Right kidney (tissue), 1 donor: ENCODE measurements at regions not wholly inside any gene's neighbourhood (a gene's known extent, or its start where the extent isn't known, plus 50 kb on each side); places are given as distances from the start of the nearest gene placed in this dataset.
"Not testable (repeated sequence)": the region's sequence is repeated elsewhere in the genome, so short reads cannot be mapped to it uniquely, and the experiment has no call there.

Experiments
- DNase-seq: peaks from one replicate; pipeline ENCODE4 v3.0.0-alpha.2; 2016

DNA sequence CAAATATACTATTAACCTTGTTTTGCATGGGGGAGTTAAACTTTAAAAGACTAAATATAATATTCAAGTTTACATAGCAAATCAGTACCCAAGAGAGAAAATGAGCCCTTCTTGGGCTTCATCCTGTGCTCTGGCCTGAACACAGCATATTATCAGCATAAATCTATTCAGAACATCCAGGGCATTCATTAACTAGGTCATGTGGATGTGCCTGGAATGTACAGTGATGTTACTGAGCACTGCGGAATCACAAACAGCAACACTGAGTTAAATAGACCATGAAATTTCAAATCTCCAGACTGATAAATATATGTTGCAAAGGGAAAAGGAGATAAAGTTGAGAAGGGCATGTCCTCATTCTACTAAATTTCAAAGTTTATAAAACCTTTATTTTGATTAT is 426.4 kb downstream of the AASDHPPT start:
- no peak for DNase-seq

- no peak for DNase-seq
Measured at GRCh38 chr11:106507645-106508306, 430.3 kb downstream of the AASDHPPT start.

GRCh38 chr11:106514706-106515105 is 437.2 kb downstream of the AASDHPPT start:
- DNase-seq: no peak

- no peak for DNase-seq
Measured at GRCh38 chr11:106517426-106517825, 440.0 kb downstream of the AASDHPPT start.

- no peak for DNase-seq
Measured at GRCh38 chr11:106520146-106520912, 442.9 kb downstream of the AASDHPPT start.

GRCh38 chr11:106520920-106521319 is 443.5 kb downstream of the AASDHPPT start:
- no peak for DNase-seq

GRCh38 chr11:106523171-106523570 is 445.7 kb downstream of the AASDHPPT start:
- no peak for DNase-seq

DNA sequence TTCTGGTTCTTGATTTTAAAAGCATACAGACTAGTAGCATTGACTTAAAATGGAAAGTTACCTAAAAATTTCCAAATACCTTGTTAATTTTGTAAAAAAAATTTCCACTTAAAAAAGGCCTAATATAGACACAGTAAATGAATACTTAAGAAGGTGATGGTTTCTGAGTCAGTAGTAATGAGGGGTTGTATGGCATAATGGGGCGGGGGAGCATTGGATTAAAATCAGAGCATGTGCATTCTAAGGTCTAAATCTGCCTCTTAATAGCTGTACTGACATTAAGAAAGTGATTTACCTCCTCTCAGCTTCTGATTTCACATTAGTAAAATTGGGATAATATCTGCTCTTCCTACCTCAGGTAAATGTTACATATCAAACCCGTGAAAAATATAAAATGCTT is 446.5 kb downstream of the AASDHPPT start:
- no peak for DNase-seq

DNA sequence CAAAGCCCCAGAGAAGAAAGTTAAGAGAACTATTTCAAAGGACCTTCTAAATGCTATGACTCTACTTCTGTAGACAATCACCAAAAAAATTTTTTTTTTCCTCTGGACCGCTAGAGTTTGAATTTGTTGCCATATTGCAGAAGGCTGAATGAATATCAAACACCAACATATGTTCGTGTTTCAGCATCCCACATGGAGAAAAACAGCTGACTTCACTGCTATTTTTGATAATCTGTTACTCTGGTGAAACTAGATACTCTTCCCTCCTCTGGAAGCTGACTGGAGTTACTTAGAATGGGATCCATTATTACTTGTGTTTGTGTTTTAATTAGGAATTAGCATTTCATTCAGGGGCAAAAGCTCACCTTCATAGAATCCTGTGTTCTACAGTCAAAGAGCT is 447.0 kb downstream of the AASDHPPT start:
- no peak for DNase-seq

GRCh38 chr11:106531648-106532047 is 454.2 kb downstream of the AASDHPPT start:
- not testable (repeated sequence) for DNase-seq

GRCh38 chr11:106533046-106533445 is 455.6 kb downstream of the AASDHPPT start:
- DNase-seq: no peak

DNA sequence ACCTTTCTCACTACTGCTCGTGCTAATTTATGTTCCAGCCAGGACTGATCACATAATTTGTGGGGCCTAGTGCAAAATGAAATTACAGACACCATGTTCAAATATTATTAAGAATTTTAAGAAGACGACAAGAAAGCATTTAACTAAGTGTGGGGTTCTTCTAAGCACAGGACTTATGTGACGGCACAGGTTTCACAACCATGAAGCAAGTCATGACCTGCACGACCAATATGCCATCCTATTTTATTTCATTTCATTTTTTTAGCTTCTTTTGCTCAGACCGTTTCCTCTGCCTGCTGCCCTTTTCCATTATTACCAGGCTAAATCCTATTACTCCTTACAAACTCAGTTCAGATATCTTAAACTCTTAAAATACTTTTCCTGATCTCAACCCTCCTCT is 462.5 kb downstream of the AASDHPPT start:
- DNase-seq: no peak

- no peak for DNase-seq
Measured at GRCh38 chr11:106548406-106548805, 469.9 kb downstream of the GUCY1A2 start.

GRCh38 chr11:106551744-106552673 is 466.3 kb downstream of the GUCY1A2 start:
- no peak for DNase-seq

GRCh38 chr11:106552694-106553203 is 465.5 kb downstream of the GUCY1A2 start:
- no peak for DNase-seq

GRCh38 chr11:106553304-106553703 is 465.0 kb downstream of the GUCY1A2 start:
- no peak for DNase-seq

DNA sequence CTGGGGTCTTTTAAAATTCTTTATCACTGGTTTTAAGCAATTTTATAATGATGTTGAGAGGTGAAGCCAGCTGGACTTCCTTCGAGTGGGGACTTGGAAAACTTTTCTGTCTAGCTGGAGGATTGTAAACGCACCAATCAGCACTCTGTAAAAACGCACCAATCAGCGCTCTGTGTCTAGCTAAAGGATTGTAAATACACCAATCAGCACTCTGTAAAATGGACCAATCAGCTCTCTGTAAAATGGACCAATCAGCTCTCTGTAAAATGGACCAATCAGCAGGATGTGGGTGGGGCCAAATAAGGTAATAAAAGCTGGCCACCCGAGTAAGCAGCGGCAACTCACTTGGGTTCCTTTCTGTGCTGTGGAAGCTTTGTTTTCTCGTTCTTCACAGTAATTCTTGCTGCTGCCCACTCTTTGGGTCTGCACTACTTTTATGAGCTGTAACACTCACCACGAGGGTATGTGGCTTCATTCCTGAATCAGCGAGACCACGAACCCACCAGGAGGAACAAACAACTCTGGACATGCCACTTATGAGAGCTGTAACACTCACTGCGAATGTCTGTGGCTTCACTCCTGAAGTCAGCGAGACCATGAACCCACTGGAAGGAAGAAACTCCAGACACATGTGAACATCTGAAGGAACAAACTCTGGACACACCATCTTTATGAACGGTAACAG is 462.6 kb downstream of the GUCY1A2 start:
- DNase-seq: not testable (repeated sequence)

GRCh38 chr11:106565326-106565725 is 452.9 kb downstream of the GUCY1A2 start:
- DNase-seq: no peak

GRCh38 chr11:106568632-106569031 is 449.6 kb downstream of the GUCY1A2 start:
- no peak for DNase-seq

- DNase-seq: not testable (repeated sequence)
Measured at GRCh38 chr11:106577384-106577783, 440.9 kb downstream of the GUCY1A2 start.

DNA sequence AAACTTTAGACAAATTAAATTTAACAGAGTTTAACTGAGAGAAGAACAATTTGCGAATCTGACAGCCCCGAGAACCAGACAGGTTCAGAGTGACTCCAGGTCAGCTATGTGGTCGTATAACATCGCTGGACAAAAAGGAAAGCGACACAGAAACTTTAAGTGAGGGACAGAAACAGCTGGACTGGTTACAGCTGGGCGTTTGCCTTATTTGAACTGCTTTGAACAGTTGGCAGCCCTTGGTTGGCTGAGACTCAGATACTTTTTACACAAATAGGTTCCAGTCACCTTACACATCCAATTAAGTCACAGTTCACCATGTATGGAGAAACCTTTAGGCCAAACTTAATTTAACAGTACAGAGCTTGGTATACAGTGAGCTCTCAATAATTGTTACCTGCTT is 436.9 kb downstream of the GUCY1A2 start:
- DNase-seq: no peak

GRCh38 chr11:106585061-106585460 is 433.2 kb downstream of the GUCY1A2 start:
- no peak for DNase-seq
